RWPE2 (cell line): ENCODE measurements at regions not wholly inside any gene's neighbourhood (a gene's known extent, or its start where the extent isn't known, plus 50 kb on each side); places are given as distances from the start of the nearest gene placed in this dataset.
A peak's percentile ranks its signal among the peaks of the same experiment; 100 is the strongest.
"Not testable (repeated sequence)": the region's sequence is repeated elsewhere in the genome, so short reads cannot be mapped to it uniquely, and the experiment has no call there.

Experiments
- ATAC-seq: fragments of 200-7000 bp; cut with Tn5 transposase; 3 replicates; pipeline ENCODE4 v1.9.1; 2021; ENCODE audit warnings: low read depth
- DNase-seq: peaks from one replicate; pipeline ENCODE4 v3.0.0-alpha.2; 2020; ENCODE audit warnings: low spot score
- H3K27ac ChIP-seq: fragments of 450-650 bp; 2 replicates; pipeline ENCODE4 v1.5.1; 2017; ENCODE audit warnings: mild to moderate bottlenecking; ENCODE audit not compliant: poor library complexity, severe bottlenecking
- H3K27me3 ChIP-seq: fragments of 250-450 bp; sonication (Bioruptor Pico); 2 replicates; pipeline ENCODE4 v1.5.1; 2021; ENCODE audit warnings: mild to moderate bottlenecking, moderate library complexity; ENCODE audit not compliant: insufficient read depth, poor library complexity, severe bottlenecking
- H3K36me3 ChIP-seq: fragments of 250-450 bp; sonication (Bioruptor Pico); 2 replicates; pipeline ENCODE4 v1.5.1; 2020; ENCODE audit warnings: low read depth, mild to moderate bottlenecking, moderate library complexity
- H3K4me1 ChIP-seq: fragments of 250-450 bp; sonication (Bioruptor Pico); 2 replicates; pipeline ENCODE4 v1.5.1; 2021; ENCODE audit warnings: mild to moderate bottlenecking, moderate library complexity; ENCODE audit not compliant: insufficient read depth, poor library complexity, severe bottlenecking
- H3K4me3 ChIP-seq: fragments of 250-450 bp; sonication (Bioruptor Pico); 2 replicates; pipeline ENCODE4 v1.5.1; 2021; ENCODE audit warnings: mild to moderate bottlenecking, moderate library complexity; ENCODE audit not compliant: severe bottlenecking
- H3K9me3 ChIP-seq: fragments of 250-450 bp; sonication (Bioruptor Pico); 2 replicates; pipeline ENCODE4 v1.5.1; 2021; ENCODE audit warnings: mild to moderate bottlenecking, moderate library complexity; ENCODE audit not compliant: severe bottlenecking
- TF ChIP-seq, protein P1 (sequence below): fragments of 450-650 bp; IDR thresholded peaks from one replicate; pipeline ENCODE4 v1.5.1; 2017; ENCODE audit warnings: mild to moderate bottlenecking, moderate library complexity; ENCODE audit not compliant: poor library complexity, severe bottlenecking

DNA sequence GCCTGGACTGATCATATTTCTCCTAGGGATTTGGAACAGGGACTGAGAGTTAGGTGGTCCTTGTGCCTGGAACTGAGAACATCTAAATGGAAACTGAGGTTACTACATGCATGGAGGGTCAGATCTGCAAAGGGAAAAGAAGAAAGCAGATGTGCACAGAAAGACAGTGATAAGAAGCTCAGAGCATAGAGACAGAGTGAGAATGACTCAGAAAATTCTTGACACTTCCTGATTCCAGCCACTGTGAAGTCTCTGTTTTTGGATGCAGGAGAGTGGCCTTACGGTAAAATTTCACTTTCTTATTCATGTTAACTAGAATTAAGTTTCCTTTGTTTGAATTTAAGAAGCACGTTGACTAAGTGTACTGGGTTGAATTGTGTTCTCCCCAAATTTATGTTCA is 241.7 kb downstream of the TMEM26 start:
- DNase-seq = no peak

DNA sequence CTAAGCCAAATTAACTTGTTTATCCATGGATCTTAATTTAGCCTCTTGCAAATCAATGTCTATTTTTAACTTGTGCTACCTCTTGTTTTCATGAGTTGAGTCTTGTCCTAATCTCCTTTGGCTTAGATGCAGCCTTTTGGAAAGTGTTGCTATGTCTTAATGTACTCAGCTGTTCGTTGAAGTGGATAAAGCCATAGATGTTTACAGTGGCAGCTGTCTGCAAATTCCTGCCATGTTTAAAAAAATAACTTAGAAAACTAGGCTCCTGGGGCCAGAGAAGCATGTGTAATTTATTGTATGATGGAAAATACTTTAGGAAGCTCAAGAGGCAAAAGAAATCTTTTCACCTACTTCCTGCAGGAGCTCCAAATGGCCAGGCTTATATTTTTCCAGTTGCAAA is 253.1 kb upstream of the RHOBTB1 start:
- DNase-seq = no peak
- no peaks in the 10 kb centered on the region for H3K36me3 ChIP-seq

More for the DNA sequence above, 241.7 kb downstream of the TMEM26 start:
- Histone ChIP-seq H3K4me3 (no peak overlapping the region), H3K27me3 (no peaks in the 10 kb centered on the region), H3K9me3 (no peaks in the 10 kb centered on the region), H3K36me3 (no peaks in the 10 kb centered on the region), H3K27ac (no peak overlapping the region), H3K4me1 (no peaks in the 10 kb centered on the region)
- TF ChIP-seq, protein P1, sequence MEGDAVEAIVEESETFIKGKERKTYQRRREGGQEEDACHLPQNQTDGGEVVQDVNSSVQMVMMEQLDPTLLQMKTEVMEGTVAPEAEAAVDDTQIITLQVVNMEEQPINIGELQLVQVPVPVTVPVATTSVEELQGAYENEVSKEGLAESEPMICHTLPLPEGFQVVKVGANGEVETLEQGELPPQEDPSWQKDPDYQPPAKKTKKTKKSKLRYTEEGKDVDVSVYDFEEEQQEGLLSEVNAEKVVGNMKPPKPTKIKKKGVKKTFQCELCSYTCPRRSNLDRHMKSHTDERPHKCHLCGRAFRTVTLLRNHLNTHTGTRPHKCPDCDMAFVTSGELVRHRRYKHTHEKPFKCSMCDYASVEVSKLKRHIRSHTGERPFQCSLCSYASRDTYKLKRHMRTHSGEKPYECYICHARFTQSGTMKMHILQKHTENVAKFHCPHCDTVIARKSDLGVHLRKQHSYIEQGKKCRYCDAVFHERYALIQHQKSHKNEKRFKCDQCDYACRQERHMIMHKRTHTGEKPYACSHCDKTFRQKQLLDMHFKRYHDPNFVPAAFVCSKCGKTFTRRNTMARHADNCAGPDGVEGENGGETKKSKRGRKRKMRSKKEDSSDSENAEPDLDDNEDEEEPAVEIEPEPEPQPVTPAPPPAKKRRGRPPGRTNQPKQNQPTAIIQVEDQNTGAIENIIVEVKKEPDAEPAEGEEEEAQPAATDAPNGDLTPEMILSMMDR = no peak
- ATAC-seq = 0 out of 3 replicates have a peak, but pooled peaks have one; percentile 42

DNA sequence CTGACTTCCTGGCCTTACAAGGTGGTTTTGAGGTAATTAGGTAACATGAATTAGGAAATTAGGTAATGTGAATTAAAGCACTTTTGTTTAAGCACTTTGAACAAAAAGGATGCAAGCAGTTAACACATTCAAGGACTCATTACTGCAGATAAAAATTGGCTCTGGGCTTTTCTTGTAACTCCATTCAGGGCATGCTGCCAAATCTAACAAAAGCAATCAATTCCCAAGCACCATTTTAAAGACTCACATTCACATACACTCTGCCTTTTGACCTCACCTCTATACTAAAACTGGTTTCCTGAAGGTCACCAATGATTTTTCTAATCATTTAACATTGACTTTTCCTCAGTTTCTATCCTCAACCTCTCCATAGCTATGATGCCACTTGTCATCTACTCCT is 251.2 kb upstream of the RHOBTB1 start:
- TF ChIP-seq, protein P1 = no peak
- no peaks in the 10 kb centered on the region for H3K36me3 ChIP-seq
- no peak overlapping the region for H3K27ac ChIP-seq
- no peak for ATAC-seq
- H3K4me3 ChIP-seq = no peak overlapping the region
- no peaks in the 10 kb centered on the region for H3K9me3 ChIP-seq
- no peak for DNase-seq
- no peaks in the 10 kb centered on the region for H3K4me1 ChIP-seq
- H3K27me3 ChIP-seq = no peaks in the 10 kb centered on the region

More for the DNA sequence above, 253.1 kb upstream of the RHOBTB1 start:
- no peak for ATAC-seq
- TF ChIP-seq, protein P1 = no peak
- no peaks in the 10 kb centered on the region for H3K9me3 ChIP-seq
- H3K27ac ChIP-seq = no peak overlapping the region
- H3K4me3 ChIP-seq = no peak overlapping the region
- no peaks in the 10 kb centered on the region for H3K4me1 ChIP-seq
- no peaks in the 10 kb centered on the region for H3K27me3 ChIP-seq

DNA sequence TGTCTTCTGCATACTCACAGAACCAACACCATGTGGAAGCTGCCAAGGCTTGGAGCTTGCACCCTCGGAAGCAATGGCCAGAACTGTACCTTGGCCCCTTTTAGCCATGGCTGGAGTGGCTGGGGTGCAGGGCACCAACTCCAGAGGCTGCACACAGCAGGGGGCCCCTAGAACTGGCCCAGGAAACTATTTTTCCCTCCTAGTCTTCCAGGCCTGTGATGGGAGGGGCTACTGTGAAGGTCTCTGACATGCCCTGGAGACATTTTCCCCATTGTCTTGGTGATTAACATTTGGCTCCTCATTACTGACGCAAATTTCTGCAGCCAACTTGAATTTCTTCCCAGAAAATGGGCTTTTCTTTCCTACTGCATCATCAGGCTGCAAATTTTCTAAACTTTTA is 248.6 kb upstream of the RHOBTB1 start:
- not testable (repeated sequence) for H3K4me3 ChIP-seq
- peak; percentile 19 for DNase-seq

DNA sequence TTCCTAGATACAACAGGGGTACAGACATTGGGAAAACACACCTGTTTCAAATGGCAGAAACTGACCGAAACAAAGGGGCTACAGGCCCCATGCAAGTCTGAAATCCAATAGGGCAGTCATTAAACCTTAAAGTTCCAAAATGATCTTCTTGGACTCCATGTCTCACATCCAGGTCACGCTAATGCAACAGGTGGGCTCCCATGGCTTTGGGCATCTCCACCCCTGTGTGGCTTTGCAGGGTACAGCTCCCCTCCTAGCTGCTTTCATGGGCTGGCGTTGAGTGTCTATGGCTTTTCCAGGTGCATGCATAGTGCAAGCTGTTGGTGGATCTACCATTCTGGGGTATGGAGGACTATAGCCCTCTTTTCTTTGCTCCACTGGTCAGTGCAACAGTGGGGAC is 248.1 kb upstream of the RHOBTB1 start:
- Histone ChIP-seq H3K4me3 (no peak overlapping the region), H3K36me3 (no peaks in the 10 kb centered on the region), H3K9me3 (no peaks in the 10 kb centered on the region), H3K27me3 (no peaks in the 10 kb centered on the region), H3K4me1 (no peaks in the 10 kb centered on the region), H3K27ac (no peak overlapping the region)
- DNase-seq (no peak), ATAC-seq (no peak)
- TF ChIP-seq, protein P1 = no peak

More for the DNA sequence above, 248.6 kb upstream of the RHOBTB1 start:
- ATAC-seq, H3K27me3 ChIP-seq, H3K27ac ChIP-seq, H3K36me3 ChIP-seq, H3K9me3 ChIP-seq, H3K4me1 ChIP-seq: not testable (repeated sequence)
